GM21381 (cell line): ENCODE measurements at regions not wholly inside any gene's neighbourhood (a gene's known extent, or its start where the extent isn't known, plus 50 kb on each side); places are given as distances from the start of the nearest gene placed in this dataset.

ENCODE experiments used
- ATAC-seq: cut with Tn5 transposase; IDR thresholded peaks from one replicate; pipeline ENCODE4 v1.9.1; 2021; ENCODE audit warnings: mild to moderate bottlenecking, moderate library complexity; ENCODE audit not compliant: unreplicated experiment

- ATAC-seq: no peak
Measured at GRCh38 chr1:163725551-163725950, 403.8 kb downstream of the NUF2 start.

GRCh38 chr1:163730411-163730821 lies 408.7 kb downstream of the NUF2 start:
- no peak for ATAC-seq

DNA sequence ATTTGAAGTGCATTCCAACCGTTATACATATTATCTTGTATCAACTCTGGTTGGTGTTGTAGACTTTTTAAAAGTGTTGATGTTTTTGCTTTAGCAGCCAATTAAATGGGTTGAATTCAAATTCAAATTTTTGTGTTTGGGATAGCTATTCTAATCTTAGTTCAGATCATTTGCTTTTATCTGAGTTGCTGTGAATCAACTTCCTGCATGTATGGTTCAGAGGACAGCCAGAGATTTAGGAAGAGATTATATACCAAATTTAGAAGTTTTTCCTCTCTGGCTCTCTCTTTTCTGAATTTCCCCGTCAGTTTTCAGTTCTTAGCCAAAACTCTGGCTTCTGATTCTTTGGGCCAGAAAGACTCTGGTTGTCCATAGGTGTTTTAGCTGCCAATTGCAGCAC lies 415.5 kb downstream of the NUF2 start:
- ATAC-seq: no peak

GRCh38 chr1:163744301-163744887 lies 422.6 kb downstream of the NUF2 start:
- no peak for ATAC-seq

DNA sequence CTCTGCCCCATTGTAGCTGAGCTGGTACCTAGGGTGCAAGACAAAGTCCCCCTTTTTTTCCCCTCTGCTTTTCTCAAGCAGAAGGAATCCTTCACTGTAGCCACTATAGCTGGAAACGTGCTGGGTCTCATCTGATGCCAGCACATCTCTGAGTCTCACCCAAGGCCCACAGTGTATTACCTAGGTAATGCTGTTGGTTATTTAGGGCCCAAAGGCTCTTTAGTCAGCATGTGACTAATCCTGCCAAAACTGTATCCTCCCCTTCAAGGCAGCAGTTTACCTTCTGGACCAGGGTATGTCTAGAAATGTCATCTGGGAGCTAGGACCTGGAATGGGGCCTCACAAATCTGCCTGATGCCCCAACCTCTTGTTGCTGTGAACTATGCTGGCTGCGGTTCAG lies 423.4 kb downstream of the NUF2 start:
- ATAC-seq: no peak

- ATAC-seq: no peak
Measured at GRCh38 chr1:163747261-163747660, 425.5 kb downstream of the NUF2 start.

DNA sequence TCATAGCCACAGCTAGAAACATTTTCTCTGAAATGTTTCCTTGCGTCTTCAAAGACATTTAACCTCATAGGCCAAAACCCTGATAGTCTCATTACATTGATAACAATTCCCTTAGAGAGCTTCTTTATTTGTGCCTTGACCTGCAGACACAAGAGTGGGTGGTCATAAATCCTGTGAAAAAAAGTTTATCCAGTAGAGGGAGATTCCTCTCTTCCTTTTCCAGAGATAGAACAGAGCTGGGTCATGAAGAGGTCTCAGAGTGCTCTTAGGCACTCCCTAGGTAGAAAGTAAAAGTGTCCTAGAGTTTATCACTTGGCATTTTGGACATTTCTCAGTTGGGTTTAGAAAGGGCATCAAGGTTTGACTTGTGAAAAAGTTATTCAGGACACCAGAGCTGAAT lies 426.1 kb downstream of the NUF2 start:
- no peak for ATAC-seq

DNA sequence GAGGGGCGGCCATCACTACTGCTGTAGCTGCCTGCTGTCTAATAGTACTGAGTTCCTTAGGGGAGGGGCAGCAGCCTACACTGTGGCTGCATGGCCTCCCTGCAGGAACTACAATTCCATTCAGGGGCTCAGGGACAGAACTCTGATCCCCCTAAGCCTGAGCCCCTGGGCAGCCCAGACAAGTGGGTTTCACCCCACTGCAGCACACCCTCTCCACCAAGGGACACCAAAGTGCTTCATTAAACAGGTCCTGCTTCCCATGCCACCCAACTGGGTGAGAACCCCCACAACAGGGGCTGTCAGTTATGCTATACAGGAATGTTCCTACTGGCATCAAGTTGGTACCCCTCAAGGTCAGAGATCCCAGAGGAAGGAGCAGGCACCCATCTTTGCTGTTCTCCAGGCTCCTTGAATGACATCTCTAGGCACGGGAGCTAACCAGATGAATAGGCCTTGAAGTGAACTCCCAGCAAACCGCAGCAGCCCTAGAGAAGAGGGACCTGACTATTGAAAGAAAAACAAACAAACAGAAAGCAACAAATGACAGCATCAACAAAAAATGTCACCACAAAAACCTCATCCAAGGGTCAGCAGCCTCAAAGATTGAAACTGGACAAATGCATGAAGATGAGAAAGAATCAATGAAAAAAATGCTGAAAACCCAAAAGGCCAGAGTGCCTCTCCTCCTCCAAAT lies 437.4 kb downstream of the NUF2 start:
- ATAC-seq: no peak

DNA sequence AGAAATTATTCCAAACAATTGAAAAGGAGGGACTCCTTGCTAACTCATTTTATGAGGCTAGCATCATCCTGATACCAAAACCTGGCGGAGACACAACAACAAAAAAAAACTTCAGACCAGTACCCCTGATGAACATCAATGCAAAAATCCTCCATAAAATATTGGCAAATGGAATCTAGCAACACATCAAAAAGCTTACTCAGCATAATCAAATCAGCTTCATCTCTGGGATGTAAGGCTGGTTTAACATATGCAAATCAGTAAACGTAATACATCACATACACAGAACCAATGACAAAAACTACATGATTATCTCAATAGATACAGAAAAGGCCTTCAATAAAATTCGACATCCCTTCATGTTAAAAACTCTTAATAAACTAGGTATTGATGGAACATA lies 440.1 kb downstream of the NUF2 start:
- no peak for ATAC-seq

DNA sequence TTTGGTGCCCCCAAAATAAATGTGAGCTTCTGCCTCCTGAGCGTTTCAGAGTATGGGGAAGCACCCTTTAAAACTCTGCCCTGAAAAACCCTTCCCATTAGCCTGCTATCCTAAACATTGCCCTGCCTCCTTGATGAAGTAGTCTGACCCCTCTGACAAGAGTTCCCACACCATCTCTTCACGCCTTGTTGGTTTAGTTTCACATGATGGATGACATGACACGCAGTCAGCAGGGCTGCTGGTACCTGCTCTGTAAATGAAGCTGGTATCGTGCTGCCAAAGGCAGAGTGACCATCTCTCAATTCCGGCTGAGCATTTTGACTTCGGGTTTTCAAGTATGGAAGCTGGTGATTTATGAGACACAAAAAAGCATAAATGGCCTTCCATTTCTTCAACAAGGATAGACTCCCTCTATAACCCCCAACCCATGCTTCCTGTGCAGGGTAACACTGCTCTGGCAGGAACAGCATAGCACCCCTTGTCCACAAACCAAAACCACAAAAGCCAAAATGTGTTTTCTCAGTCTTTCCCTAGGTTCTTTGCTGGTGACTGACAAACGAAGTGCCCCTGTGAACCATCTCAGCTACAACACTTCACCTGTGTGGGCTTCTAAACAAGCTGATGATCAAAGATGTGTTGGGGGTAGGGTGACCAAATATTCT lies 444.6 kb downstream of the NUF2 start:
- no peak for ATAC-seq

DNA sequence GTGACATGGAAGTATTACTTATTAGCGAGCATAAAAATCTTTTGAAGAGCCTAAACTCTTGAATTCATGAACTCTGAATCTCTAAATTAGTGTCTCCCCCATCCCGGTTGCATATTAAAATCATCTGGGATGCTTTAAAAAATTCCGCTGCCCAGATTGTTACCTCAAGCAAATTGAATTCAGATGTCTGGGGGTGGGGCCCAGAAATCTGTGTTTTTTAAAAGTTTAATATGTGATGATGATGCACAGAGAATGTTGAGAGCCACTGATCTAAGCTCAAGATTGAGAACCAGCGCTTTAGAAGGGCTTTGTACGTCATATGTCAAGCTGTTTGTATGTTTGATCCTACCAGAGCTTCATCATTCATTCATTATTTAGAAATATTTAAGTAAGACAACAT lies 446.8 kb downstream of the NUF2 start:
- no peak for ATAC-seq

DNA sequence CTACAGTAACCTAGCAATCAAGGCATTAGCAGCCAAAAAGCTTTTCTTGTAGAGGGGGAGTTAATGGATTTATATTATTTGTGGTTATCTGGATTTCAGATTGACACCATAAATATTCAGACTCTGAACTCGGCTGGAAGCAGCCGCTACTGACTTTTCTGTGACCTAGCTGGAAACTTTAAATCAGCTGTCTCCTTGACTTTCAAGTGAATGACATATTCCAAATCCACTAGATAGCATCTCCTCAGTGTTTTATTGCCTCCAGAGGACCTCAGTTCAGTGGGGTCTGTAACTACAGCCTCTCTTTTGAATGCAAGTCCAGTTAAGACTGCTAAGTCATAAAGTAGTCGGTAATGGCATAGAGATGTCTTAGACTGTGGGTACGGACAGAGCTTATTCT lies 448.5 kb downstream of the NUF2 start:
- no peak for ATAC-seq

DNA sequence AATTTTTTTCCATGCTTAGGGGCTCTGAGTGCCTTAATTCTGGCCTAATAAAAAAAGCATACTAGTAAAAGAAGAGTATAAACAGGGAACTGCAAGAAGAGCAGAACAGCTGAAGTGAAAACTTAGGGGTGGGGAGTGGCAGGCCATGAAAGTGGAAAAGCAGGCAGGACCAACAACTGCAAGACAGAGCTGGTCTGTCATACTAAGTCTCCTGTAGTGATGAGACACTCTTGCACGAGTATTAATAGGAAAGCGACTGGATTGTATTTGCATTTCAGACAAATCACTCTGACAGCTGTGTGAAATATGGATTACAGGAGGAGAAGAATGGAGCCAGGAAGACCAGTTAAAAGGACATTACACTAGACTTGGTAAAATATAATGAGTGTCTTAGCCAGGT lies 449.9 kb downstream of the NUF2 start:
- ATAC-seq: no peak

GRCh38 chr1:163772246-163772645 lies 450.5 kb downstream of the NUF2 start:
- no peak for ATAC-seq

DNA sequence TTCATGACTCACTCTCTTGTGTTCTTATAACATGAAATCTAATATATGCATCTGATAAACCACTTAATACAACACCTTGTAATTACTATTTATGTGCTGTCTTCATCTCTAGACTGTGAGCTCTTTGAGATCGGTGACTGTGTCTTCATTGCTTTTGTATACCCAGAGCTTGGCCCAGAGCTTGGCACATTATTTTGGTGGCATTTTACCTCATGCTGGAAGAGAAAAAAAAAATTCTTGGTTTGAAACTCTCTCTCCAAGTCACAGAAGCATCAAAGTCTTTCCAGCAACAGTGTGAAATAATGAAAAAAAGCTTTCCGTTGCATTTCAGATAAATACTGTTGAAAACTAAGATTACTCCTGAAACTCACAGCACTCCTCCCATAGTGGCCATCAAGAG lies 451.6 kb downstream of the NUF2 start:
- ATAC-seq: no peak

GRCh38 chr1:163774401-163774945 lies 452.7 kb downstream of the NUF2 start:
- no peak for ATAC-seq

DNA sequence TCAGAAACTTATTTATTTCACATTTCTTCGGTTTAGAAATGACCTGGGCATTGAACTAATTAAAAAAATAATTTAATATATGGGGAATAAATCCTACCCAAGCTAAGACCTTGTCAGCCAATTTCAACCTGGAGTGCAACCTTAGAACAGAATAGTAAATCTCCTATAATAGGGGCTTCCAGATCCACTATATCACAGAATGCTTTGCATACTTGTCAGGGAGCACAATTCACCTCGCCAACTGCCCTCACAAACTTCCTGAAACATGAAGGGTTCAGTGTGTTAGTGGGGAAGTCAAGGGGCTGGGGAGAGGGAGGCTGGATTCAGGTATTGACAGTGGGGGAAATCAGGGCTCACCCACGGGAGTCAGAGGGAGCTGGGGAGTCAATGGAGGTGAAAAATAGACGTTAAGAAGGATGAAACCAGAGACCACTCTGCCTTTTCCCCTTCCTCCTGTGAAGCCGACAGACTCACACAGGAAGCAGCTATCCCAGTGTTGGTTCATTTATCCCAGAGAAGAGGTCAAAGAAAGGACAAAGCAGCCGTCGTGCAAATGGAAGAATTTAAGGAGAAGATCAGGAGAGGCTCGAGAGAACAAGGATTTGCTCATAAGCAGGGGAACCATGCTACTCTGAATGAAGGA lies 453.3 kb downstream of the NUF2 start:
- ATAC-seq: no peak

GRCh38 chr1:163777205-163777604 lies 455.5 kb downstream of the NUF2 start:
- ATAC-seq: no peak

GRCh38 chr1:163781146-163781545 lies 459.4 kb downstream of the NUF2 start:
- no peak for ATAC-seq

- no peak for ATAC-seq
Measured at GRCh38 chr1:163785868-163786405, 464.2 kb downstream of the NUF2 start.

GRCh38 chr1:163789911-163790310 lies 468.2 kb downstream of the NUF2 start:
- no peak for ATAC-seq
